ENCODE measurements at regions not wholly inside any gene's neighbourhood (a gene's known extent, or its start where the extent isn't known, plus 50 kb on each side); places are given as distances from the start of the nearest gene placed in this dataset.

DNA sequence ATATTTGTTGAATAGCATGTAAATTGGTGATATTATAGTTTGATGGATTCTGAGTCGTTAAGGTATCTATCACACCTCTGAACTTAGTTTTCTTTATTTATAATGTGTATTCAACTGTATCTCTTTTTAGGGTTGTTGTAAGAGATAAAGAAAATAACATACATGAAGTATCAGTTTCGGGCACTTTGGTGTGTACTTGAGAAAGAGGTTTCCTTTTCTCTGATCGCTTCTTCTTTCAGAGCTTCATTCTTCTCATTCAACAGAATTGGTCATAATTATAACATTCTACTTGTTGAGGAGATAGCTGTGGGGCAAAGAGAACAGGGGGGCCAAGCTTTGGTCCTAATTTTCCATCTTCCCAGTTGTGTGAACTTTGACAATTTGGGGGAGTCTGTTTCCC, 508.0 kb downstream of the PLPP3 start:
- H3K4ac ChIP-seq (replicated peaks; ENCODE audit: insufficient read length, low read depth, low read length): no peak overlapping the region
- TF ChIP-seq CHD2 (IDR thresholded peaks at IDR 0.05; ENCODE audit: low read length) (no peak), SP2 (IDR thresholded peaks at IDR 0.05; ENCODE audit: low read length) (no peak), POU5F1 (IDR thresholded peaks at IDR 0.05; ENCODE audit: low read depth, low read length) (no peak), NANOG (IDR thresholded peaks at IDR 0.05; ENCODE audit: insufficient read depth, low read depth, low read length, poor library complexity, severe bottlenecking) (no peak), MAFK (IDR thresholded peaks at IDR 0.05; ENCODE audit: low read depth, low read length) (no peak), SIN3A (conservative IDR thresholded peaks at IDR 0.05 in 1 of 2, IDR thresholded peaks at IDR 0.05 in 1 of 2; ENCODE audit: low read depth in 1 of 2, low read length in 2 of 2) (no peak), KDM4A (IDR thresholded peaks at IDR 0.05; ENCODE audit: low read depth, low read length, severe bottlenecking) (no peak), EZH2 (IDR thresholded peaks at IDR 0.05; ENCODE audit: low read depth, low read length, severe bottlenecking) (no peak), JUN (IDR thresholded peaks at IDR 0.05; ENCODE audit: low read depth, low read length) (no peak), TEAD4 (IDR thresholded peaks at IDR 0.05; ENCODE audit: low read depth, low read length) (no peak), JUND (IDR thresholded peaks at IDR 0.05; ENCODE audit: low read length) (no peak), GABPA (IDR thresholded peaks at IDR 0.05; ENCODE audit: borderline replicate concordance, insufficient read depth, low read length) (no peak), CHD1 (IDR thresholded peaks at IDR 0.05; ENCODE audit: low read depth, low read length) (no peak)
- TF ChIP-seq, protein P1, sequence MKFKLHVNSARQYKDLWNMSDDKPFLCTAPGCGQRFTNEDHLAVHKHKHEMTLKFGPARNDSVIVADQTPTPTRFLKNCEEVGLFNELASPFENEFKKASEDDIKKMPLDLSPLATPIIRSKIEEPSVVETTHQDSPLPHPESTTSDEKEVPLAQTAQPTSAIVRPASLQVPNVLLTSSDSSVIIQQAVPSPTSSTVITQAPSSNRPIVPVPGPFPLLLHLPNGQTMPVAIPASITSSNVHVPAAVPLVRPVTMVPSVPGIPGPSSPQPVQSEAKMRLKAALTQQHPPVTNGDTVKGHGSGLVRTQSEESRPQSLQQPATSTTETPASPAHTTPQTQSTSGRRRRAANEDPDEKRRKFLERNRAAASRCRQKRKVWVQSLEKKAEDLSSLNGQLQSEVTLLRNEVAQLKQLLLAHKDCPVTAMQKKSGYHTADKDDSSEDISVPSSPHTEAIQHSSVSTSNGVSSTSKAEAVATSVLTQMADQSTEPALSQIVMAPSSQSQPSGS (IDR thresholded peaks at IDR 0.05; ENCODE audit: low read length): no peak

More for the DNA sequence above, 508.0 kb downstream of the PLPP3 start:
- H3K14ac ChIP-seq (ENCODE audit: insufficient read length): no peak overlapping the region
- no peak overlapping the region for H3K4me2 ChIP-seq (ENCODE audit: insufficient read depth in 1 of 2, low read depth in 2 of 2, low read length in 2 of 2)
- H4K8ac ChIP-seq (ENCODE audit: extremely low read depth, insufficient read depth, low read length): no peak overlapping the region
- H2BK12ac ChIP-seq (ENCODE audit: low read depth, low read length): no peak overlapping the region
- no peaks in the 10 kb centered on the region for H3K4me1 ChIP-seq (replicated peaks in 1 of 4; ENCODE audit: control insufficient read depth in 3 of 4, insufficient read depth in 4 of 4, low read length in 3 of 4)
- no peaks in the 10 kb centered on the region for H4K20me1 ChIP-seq (replicated peaks in 1 of 2; ENCODE audit: control insufficient read depth in 1 of 2, insufficient read depth in 2 of 2, low read length in 2 of 2)
- no peak overlapping the region for H2AK5ac ChIP-seq (ENCODE audit: low read depth, low read length)
- H2BK120ac ChIP-seq (replicated peaks; ENCODE audit: low read depth, low read length): no peak overlapping the region
- H3K23ac ChIP-seq (ENCODE audit: insufficient read length): no peak overlapping the region
- H3K36me3 ChIP-seq (ENCODE audit: control insufficient read depth in 2 of 4, insufficient read depth in 4 of 4, low read length in 3 of 4): no peaks in the 10 kb centered on the region
- WGBS, 2 experiments (ENCODE audit: extremely low coverage in 1 of 2, insufficient coverage in 1 of 2, insufficient read length in 1 of 2, insufficient replicate concordance in 2 of 2, low coverage in 1 of 2, low lambda C conversion rate in 2 of 2, missing lambda C conversion rate in 1 of 2): 88% methylated on average over 3 of the region's 3 CpGs; no CpG with 5 or more reads in 1 of the 2 experiments
- H3K4me3 ChIP-seq (ENCODE audit: extremely low read depth in 1 of 4, insufficient read depth in 2 of 4, low read depth in 3 of 4, low read length in 4 of 4): no peak overlapping the region
- H4K5ac ChIP-seq (ENCODE audit: insufficient read length, low read depth, low read length): no peak overlapping the region
- no peaks in the 10 kb centered on the region for H3K79me1 ChIP-seq (ENCODE audit: low read depth, low read length)
- DNase-seq (ENCODE audit: low read depth in 1 of 2, low spot score in 2 of 2): no peak
- H3K23me2 ChIP-seq (ENCODE audit: low read depth, low read length): no peaks in the 10 kb centered on the region
- H3K79me2 ChIP-seq (ENCODE audit: control insufficient read depth in 1 of 2, insufficient read depth in 2 of 2, low read length in 2 of 2): no peaks in the 10 kb centered on the region
- no peak overlapping the region for H2AFZ ChIP-seq (ENCODE audit: low read length)
- no peak overlapping the region for H2BK5ac ChIP-seq (ENCODE audit: low read depth, low read length)
- no peak for FAIRE-seq
- H3K56ac ChIP-seq (replicated peaks; ENCODE audit: insufficient read length, low read depth, low read length): no peak overlapping the region
- CTCF ChIA-PET (ENCODE audit: partially characterized antibody): interaction anchor here (1.4 kb wide), 1 partner anchor 11 kb away, joined by 3 read pairs; no protein-coding TSS in a partner anchor
- no peak overlapping the region for H3K18ac ChIP-seq (ENCODE audit: extremely low read depth, low read length)
- H2BK15ac ChIP-seq (ENCODE audit: low read length): no peak overlapping the region
- no peaks in the 10 kb centered on the region for H3K9me3 ChIP-seq (ENCODE audit: insufficient read depth in 2 of 2, low read depth in 1 of 2, low read length in 1 of 2)
- no peak overlapping the region for H3K9ac ChIP-seq (replicated peaks in 1 of 4; ENCODE audit: extremely low read depth in 1 of 4, low read depth in 3 of 4, low read length in 3 of 4)
- no peak overlapping the region for H4K91ac ChIP-seq (replicated peaks; ENCODE audit: insufficient read length, low read length)
- POLR2A ChIA-PET (ENCODE audit: partially characterized antibody): no interaction called here
- no peak overlapping the region for H3K27ac ChIP-seq (ENCODE audit: low read depth, low read length)
- H3K27me3 ChIP-seq (replicated peaks in 1 of 4; ENCODE audit: control insufficient read depth in 3 of 4, extremely low read depth in 1 of 4, insufficient read depth in 3 of 4, low read length in 3 of 4): peaks cover 0 to 1% (median 0%) of the 10 kb centered on the region in 4 experiments; a peak in 1 of 7 replicates
- no peak overlapping the region for H2BK20ac ChIP-seq (ENCODE audit: low read length)
